Peyer's patch (tissue), 4 donors: ENCODE measurements at regions not wholly inside any gene's neighbourhood (a gene's known extent, or its start where the extent isn't known, plus 50 kb on each side); places are given as distances from the start of the nearest gene placed in this dataset.

Experiments
- CTCF ChIP-seq, 6 experiments: fragments of 450-650 bp in 4 of 6; fragments of 200-600 bp in 2 of 6; sonication (generic) in 1 of 6; IDR thresholded peaks; one replicate each; pipeline ENCODE4 v1.5.1; 2017 to 2019; ENCODE audit warnings: antibody characterized with exemption in 6 of 6, mild to moderate bottlenecking in 3 of 6, moderate library complexity in 1 of 6
- POLR2A ChIP-seq, 2 donors: fragments of 450-650 bp; IDR thresholded peaks; one replicate each; pipeline ENCODE4 v1.5.1; 2017; ENCODE audit warnings: antibody characterized with exemption in 2 of 2, mild to moderate bottlenecking in 2 of 2, moderate library complexity in 2 of 2

GRCh38 chr1:78240191-78240590, 194.4 kb downstream of the GIPC2 start:
- TF ChIP-seq CTCF (IDR thresholded peaks at IDR 0.05) (no peak), POLR2A (IDR thresholded peaks at IDR 0.05) (no peak)
